H1 (cell line): ENCODE measurements at regions not wholly inside any gene's neighbourhood (a gene's known extent, or its start where the extent isn't known, plus 50 kb on each side); places are given as distances from the start of the nearest gene placed in this dataset.

Experiments
- CBX8 ChIP-seq: fragments of 300-800, 300-1000 bp; sonication (generic); IDR thresholded peaks from 2 replicates; pipeline ENCODE4 v1.7.1; 2016; ENCODE audit warnings: low read depth, low read length, borderline replicate concordance
- JUND ChIP-seq: IDR thresholded peaks from 2 replicates; pipeline ENCODE4 v1.6.1; 2011; ENCODE audit warnings: mild to moderate bottlenecking, improper control_type of control experiment, low read length
- NRF1 ChIP-seq: IDR thresholded peaks from 2 replicates; pipeline ENCODE4 v1.6.1; 2011; ENCODE audit warnings: mild to moderate bottlenecking, low read depth, low read length, improper control_type of control experiment
- POLR2A ChIP-seq, 2 experiments: IDR thresholded peaks; 1 replicate in 1 of 2; 2 replicates in 1 of 2; pipeline ENCODE4 v1.6.1; 2011; ENCODE audit warnings: low read depth in 2 of 2, low read length in 2 of 2, mild to moderate bottlenecking in 2 of 2; ENCODE audit errors: control extremely low read depth in 1 of 2
- RFX5 ChIP-seq: IDR thresholded peaks from 2 replicates; pipeline ENCODE4 v1.6.1; 2011; ENCODE audit warnings: low read depth, low read length, improper control_type of control experiment, borderline replicate concordance
- SAP30 ChIP-seq: fragments of 300-600 bp; sonication (generic); IDR thresholded peaks from 2 replicates; pipeline ENCODE4 v1.7.1; 2012; ENCODE audit warnings: low read length, moderate library complexity, mild to moderate bottlenecking, inconsistent platforms; ENCODE audit not compliant: insufficient read depth, insufficient replicate concordance
- SIX5 ChIP-seq: IDR thresholded peaks from 2 replicates; pipeline ENCODE4 v1.6.1; 2011; ENCODE audit warnings: mild to moderate bottlenecking, low read depth, low read length
- TBP ChIP-seq: IDR thresholded peaks from 2 replicates; pipeline ENCODE4 v1.6.1; 2011; ENCODE audit warnings: low read depth, low read length, improper control_type of control experiment
- TCF12 ChIP-seq: IDR thresholded peaks from 2 replicates; pipeline ENCODE4 v1.6.1; 2011; ENCODE audit warnings: low read depth, mild to moderate bottlenecking, low read length
- TF ChIP-seq, protein P1 (sequence below): fragments of 300-600 bp; sonication (generic); IDR thresholded peaks from 2 replicates; pipeline ENCODE4 v1.7.1; 2012; ENCODE audit warnings: low read length, moderate library complexity, mild to moderate bottlenecking, inconsistent platforms; ENCODE audit not compliant: insufficient replicate concordance
- TF ChIP-seq, protein P2 (sequence below): IDR thresholded peaks from 2 replicates; pipeline ENCODE4 v1.6.1; 2012; ENCODE audit warnings: low read length, inconsistent platforms

DNA sequence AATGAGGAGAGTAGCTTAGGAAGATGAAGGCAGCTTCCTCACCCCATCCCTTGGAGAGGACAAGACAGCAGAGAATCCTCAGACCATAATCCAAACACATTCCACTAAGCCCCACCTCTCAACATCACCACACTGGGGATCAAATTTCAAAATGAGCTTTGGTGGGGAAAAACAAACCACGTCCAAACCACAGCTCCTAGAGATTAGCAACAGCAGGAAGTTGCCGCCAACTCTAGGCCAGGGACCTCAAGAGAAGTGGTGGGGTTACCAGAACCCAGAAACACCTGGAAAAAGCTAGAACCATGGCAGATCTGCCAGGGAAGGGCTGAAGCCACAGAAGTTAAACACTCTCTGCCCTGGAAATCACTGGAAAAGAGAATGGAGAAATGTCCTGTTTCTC is 571.6 kb downstream of the HS3ST4 start (continued):
- TF ChIP-seq, protein P1, sequence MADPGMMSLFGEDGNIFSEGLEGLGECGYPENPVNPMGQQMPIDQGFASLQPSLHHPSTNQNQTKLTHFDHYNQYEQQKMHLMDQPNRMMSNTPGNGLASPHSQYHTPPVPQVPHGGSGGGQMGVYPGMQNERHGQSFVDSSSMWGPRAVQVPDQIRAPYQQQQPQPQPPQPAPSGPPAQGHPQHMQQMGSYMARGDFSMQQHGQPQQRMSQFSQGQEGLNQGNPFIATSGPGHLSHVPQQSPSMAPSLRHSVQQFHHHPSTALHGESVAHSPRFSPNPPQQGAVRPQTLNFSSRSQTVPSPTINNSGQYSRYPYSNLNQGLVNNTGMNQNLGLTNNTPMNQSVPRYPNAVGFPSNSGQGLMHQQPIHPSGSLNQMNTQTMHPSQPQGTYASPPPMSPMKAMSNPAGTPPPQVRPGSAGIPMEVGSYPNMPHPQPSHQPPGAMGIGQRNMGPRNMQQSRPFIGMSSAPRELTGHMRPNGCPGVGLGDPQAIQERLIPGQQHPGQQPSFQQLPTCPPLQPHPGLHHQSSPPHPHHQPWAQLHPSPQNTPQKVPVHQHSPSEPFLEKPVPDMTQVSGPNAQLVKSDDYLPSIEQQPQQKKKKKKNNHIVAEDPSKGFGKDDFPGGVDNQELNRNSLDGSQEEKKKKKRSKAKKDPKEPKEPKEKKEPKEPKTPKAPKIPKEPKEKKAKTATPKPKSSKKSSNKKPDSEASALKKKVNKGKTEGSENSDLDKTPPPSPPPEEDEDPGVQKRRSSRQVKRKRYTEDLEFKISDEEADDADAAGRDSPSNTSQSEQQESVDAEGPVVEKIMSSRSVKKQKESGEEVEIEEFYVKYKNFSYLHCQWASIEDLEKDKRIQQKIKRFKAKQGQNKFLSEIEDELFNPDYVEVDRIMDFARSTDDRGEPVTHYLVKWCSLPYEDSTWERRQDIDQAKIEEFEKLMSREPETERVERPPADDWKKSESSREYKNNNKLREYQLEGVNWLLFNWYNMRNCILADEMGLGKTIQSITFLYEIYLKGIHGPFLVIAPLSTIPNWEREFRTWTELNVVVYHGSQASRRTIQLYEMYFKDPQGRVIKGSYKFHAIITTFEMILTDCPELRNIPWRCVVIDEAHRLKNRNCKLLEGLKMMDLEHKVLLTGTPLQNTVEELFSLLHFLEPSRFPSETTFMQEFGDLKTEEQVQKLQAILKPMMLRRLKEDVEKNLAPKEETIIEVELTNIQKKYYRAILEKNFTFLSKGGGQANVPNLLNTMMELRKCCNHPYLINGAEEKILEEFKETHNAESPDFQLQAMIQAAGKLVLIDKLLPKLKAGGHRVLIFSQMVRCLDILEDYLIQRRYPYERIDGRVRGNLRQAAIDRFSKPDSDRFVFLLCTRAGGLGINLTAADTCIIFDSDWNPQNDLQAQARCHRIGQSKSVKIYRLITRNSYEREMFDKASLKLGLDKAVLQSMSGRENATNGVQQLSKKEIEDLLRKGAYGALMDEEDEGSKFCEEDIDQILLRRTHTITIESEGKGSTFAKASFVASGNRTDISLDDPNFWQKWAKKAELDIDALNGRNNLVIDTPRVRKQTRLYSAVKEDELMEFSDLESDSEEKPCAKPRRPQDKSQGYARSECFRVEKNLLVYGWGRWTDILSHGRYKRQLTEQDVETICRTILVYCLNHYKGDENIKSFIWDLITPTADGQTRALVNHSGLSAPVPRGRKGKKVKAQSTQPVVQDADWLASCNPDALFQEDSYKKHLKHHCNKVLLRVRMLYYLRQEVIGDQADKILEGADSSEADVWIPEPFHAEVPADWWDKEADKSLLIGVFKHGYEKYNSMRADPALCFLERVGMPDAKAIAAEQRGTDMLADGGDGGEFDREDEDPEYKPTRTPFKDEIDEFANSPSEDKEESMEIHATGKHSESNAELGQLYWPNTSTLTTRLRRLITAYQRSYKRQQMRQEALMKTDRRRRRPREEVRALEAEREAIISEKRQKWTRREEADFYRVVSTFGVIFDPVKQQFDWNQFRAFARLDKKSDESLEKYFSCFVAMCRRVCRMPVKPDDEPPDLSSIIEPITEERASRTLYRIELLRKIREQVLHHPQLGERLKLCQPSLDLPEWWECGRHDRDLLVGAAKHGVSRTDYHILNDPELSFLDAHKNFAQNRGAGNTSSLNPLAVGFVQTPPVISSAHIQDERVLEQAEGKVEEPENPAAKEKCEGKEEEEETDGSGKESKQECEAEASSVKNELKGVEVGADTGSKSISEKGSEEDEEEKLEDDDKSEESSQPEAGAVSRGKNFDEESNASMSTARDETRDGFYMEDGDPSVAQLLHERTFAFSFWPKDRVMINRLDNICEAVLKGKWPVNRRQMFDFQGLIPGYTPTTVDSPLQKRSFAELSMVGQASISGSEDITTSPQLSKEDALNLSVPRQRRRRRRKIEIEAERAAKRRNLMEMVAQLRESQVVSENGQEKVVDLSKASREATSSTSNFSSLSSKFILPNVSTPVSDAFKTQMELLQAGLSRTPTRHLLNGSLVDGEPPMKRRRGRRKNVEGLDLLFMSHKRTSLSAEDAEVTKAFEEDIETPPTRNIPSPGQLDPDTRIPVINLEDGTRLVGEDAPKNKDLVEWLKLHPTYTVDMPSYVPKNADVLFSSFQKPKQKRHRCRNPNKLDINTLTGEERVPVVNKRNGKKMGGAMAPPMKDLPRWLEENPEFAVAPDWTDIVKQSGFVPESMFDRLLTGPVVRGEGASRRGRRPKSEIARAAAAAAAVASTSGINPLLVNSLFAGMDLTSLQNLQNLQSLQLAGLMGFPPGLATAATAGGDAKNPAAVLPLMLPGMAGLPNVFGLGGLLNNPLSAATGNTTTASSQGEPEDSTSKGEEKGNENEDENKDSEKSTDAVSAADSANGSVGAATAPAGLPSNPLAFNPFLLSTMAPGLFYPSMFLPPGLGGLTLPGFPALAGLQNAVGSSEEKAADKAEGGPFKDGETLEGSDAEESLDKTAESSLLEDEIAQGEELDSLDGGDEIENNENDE: no peak
- no peak for TF ChIP-seq TCF12
- no peak for TF ChIP-seq NRF1
- TF ChIP-seq SAP30: no peak
- TF ChIP-seq CBX8: no peak
- no peak for TF ChIP-seq JUND
- TF ChIP-seq, protein P2, sequence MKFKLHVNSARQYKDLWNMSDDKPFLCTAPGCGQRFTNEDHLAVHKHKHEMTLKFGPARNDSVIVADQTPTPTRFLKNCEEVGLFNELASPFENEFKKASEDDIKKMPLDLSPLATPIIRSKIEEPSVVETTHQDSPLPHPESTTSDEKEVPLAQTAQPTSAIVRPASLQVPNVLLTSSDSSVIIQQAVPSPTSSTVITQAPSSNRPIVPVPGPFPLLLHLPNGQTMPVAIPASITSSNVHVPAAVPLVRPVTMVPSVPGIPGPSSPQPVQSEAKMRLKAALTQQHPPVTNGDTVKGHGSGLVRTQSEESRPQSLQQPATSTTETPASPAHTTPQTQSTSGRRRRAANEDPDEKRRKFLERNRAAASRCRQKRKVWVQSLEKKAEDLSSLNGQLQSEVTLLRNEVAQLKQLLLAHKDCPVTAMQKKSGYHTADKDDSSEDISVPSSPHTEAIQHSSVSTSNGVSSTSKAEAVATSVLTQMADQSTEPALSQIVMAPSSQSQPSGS: no peak
- no peak for TF ChIP-seq POLR2A (IDR thresholded peaks at IDR 0.05; ENCODE audit: control extremely low read depth in 1 of 2, low read depth in 2 of 2, low read length in 2 of 2)
- no peak for TF ChIP-seq TBP
- TF ChIP-seq RFX5: no peak
- TF ChIP-seq SIX5: no peak
